ENCODE measurements at regions not wholly inside any gene's neighbourhood (a gene's known extent, or its start where the extent isn't known, plus 50 kb on each side); places are given as distances from the start of the nearest gene placed in this dataset.
A peak's percentile ranks its signal among the peaks of the same experiment; 100 is the strongest.
"Not testable (repeated sequence)": the region's sequence is repeated elsewhere in the genome, so short reads cannot be mapped to it uniquely, and the experiment has no call there.

DNA sequence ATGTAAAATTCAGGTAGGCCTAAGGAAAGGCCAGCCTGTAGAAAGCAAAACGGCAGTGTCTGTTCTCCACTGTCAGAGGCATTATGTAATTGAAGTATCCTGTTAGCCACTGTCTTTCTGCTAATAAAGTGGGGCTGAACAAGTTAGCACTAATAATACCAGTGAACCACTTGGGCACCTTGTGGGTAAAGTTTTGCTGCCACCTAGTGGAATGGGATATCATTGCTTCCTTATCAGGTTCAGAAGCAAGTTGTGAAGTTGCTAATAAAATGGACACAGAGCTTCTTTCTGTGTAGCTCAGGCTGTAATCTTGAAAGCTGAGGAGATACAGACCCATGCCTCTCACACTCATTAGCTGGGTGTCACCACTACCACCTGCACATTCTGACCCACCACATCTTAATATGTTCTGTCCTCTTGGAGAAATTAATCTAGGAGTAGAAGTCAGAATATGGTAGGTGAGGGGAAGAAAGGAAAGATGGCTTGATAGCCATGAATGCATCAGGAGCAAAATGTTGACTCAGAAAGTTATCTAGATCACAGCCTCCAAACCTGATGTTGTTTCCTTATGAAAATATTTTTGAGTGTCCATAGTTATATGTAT lies 175.1 kb downstream of the SEPTIN7 start (continued):
- 0 out of 2 replicates have a peak, but pooled peaks have one; percentile 10 for TF ChIP-seq JUND (IDR thresholded peaks at IDR 0.05; ENCODE audit: borderline replicate concordance, low read depth, low read length)
- TF ChIP-seq JUND (tag; IDR thresholded peaks at IDR 0.05; ENCODE audit: borderline replicate concordance, low read depth, low read length): no peak
- TF ChIP-seq MEIS2 (IDR thresholded peaks at IDR 0.05; ENCODE audit: partially characterized antibody): no peak
- TF ChIP-seq DACH1 (IDR thresholded peaks at IDR 0.05; ENCODE audit: partially characterized antibody): peak; percentile 43
- no peak for TF ChIP-seq SNIP1 (IDR thresholded peaks at IDR 0.05; ENCODE audit: low read depth)
- no peak for TF ChIP-seq ZNF311 (CRISPR knock-in tag; IDR thresholded peaks at IDR 0.05)
- no peak for TF ChIP-seq ZNF146 (CRISPR knock-in tag; IDR thresholded peaks at IDR 0.05; ENCODE audit: unreplicated experiment)
- TF ChIP-seq, protein P1, sequence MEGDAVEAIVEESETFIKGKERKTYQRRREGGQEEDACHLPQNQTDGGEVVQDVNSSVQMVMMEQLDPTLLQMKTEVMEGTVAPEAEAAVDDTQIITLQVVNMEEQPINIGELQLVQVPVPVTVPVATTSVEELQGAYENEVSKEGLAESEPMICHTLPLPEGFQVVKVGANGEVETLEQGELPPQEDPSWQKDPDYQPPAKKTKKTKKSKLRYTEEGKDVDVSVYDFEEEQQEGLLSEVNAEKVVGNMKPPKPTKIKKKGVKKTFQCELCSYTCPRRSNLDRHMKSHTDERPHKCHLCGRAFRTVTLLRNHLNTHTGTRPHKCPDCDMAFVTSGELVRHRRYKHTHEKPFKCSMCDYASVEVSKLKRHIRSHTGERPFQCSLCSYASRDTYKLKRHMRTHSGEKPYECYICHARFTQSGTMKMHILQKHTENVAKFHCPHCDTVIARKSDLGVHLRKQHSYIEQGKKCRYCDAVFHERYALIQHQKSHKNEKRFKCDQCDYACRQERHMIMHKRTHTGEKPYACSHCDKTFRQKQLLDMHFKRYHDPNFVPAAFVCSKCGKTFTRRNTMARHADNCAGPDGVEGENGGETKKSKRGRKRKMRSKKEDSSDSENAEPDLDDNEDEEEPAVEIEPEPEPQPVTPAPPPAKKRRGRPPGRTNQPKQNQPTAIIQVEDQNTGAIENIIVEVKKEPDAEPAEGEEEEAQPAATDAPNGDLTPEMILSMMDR (IDR thresholded peaks at IDR 0.05 in 2 of 3, conservative IDR thresholded peaks at IDR 0.05 in 1 of 3; ENCODE audit: insufficient read depth in 2 of 3, low read depth in 1 of 3, low read length in 3 of 3): peak; percentile 73 to 83 (median 77)
- no peak for TF ChIP-seq MTA1 (IDR thresholded peaks at IDR 0.05; ENCODE audit: borderline replicate concordance)
- TF ChIP-seq DMBX1 (CRISPR knock-in tag; IDR thresholded peaks at IDR 0.05; ENCODE audit: borderline replicate concordance): no peak
- no peak for TF ChIP-seq ZNF717 (CRISPR knock-in tag; IDR thresholded peaks at IDR 0.05)
- no peak for TF ChIP-seq ZNF764 (CRISPR knock-in tag; IDR thresholded peaks at IDR 0.05; ENCODE audit: low read depth)
- peak; percentile 71 for TF ChIP-seq SMC3 (conservative IDR thresholded peaks at IDR 0.05; ENCODE audit: insufficient read depth, low read depth, low read length)

DNA sequence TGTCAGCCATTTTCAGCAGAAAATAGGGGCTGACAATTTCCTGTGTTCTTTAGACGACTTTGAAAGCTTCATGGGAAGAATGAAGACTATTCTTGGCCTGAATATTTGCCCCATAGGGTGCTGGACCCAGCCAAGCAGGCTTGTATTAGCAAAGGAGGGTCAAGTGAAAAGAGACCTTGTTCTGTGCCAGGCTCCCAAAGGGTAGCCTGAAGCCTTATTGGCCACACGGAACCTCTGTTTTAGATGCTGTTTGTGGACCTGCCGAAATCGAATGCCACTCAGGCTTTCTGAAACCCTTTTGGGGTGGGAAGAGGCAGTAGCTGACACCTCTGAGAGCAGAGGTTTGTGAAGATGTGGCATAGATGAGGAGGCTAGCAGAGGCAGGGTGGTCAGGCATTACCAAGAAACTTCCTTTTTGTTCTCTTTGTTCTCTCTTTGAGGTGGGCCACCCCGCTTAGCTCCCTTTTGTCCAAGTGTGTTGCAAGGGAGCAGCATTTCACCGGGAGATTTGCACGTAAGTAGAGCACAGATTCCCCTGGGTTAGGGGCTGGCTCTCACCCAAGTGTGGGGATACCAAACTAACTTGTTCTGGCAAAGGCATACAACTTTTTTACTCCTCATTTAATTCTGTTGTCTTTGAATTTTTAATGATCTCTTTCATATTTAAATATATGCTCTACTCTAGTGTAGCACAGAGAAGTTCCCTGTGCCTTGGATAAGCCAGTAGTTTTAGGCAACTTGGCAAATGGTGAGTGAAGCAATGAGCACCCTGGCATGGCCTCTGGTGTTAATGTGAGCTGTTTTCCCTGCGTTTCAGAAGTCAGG lies 174.0 kb upstream of the EEPD1 start:
- DNase-seq (ENCODE audit: extremely low read depth in 1 of 4, low spot score in 3 of 4); H3K4me1 ChIP-seq (replicated peaks in 1 of 2; ENCODE audit: control insufficient read depth in 2 of 2, insufficient read depth in 2 of 2, low read length in 2 of 2); H3K4me2 ChIP-seq (ENCODE audit: insufficient read depth, low read length); ATAC-seq; H3K4me3 ChIP-seq; H4K20me1 ChIP-seq (replicated peaks; ENCODE audit: control insufficient read depth, insufficient read depth, low read length); H3K79me2 ChIP-seq (ENCODE audit: control insufficient read depth, insufficient read depth, low read length); FAIRE-seq; H3K9me1 ChIP-seq (ENCODE audit: control insufficient read depth, insufficient read depth, low read length); intact Hi-C loops (cut with micrococcal nuclease); POLR2A ChIA-PET; H3K9me3 ChIP-seq (replicated peaks; ENCODE audit: control insufficient read depth, insufficient read depth, low read depth, low read length); H2AFZ ChIP-seq (ENCODE audit: low read depth, low read length); BruUV-seq (replicated peaks); H3K27ac ChIP-seq (ENCODE audit: extremely low read depth, low read depth, low read length); CTCF ChIA-PET (ENCODE audit: low intra/inter-chr PET ratio); H3K9ac ChIP-seq (ENCODE audit: insufficient read depth in 1 of 2, low read depth in 2 of 2, low read length in 2 of 2); H3K36me3 ChIP-seq (ENCODE audit: control insufficient read depth, insufficient read depth, low read length): not testable (repeated sequence)
- WGBS (ENCODE audit: insufficient coverage, low coverage, missing lambda C conversion rate): 0% methylated on average over 8 of the region's 8 CpGs
- in situ Hi-C loops (cut with MboI): loop anchor here (10.0 kb wide), 1 partner anchor 64 kb away; no protein-coding TSS in a partner anchor
- H3K27me3 ChIP-seq (ENCODE audit: control insufficient read depth in 2 of 2, insufficient read depth in 2 of 2, low read length in 2 of 2): peaks cover 12 to 27% of the 10 kb centered on the region in 2 experiments
